ENCODE measurements at regions not wholly inside any gene's neighbourhood (a gene's known extent, or its start where the extent isn't known, plus 50 kb on each side); places are given as distances from the start of the nearest gene placed in this dataset.

DNA sequence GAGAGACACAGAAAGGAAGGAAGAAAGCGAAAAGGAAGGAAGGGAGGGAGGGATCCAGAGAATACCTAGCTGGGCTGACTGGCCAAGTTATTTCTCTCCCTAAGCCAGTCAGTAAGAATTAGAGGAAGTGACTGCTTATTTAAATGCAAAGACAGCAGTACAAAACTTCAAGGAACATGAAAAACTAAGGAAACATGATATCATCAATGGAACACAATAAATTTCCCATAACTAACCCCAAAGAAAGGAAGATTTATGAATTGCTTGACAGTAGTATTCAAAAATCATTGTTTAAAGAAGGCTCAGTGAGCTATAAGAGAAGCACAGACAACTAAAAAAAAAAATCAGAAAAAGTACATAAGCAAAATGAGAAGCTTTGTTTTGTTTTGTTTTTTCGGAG lies 252.3 kb upstream of the SASH1 start:
- DNase-seq (ENCODE audit: extremely low read depth in 1 of 11, low read depth in 9 of 11, low spot score in 4 of 11): no peak

- no peak for DNase-seq (ENCODE audit: extremely low read depth in 1 of 11, low read depth in 9 of 11, low spot score in 4 of 11)
These were observed 251.2 kb upstream of the SASH1 start for GRCh38 chr6:148091394-148091793.

DNA sequence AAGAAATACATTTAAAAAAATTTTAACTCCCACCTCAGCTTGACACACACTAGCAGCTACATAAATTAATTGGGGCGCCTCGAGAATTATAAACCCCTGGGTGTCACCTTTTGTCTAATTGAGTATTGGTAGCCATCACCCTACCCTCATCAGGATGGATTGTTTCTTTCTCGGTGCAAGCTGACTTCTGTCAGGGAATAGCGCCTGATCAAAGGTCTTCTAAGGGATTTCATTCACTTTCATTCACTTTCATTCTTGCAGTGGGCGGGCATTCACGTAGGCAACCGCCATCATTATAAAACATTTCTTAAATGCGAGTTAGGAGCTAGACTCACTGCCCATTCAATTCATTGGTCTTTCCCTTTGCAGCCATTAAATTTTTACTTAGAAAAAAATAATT lies 239.2 kb upstream of the SASH1 start:
- DNase-seq (ENCODE audit: extremely low read depth in 1 of 11, low read depth in 9 of 11, low spot score in 4 of 11): no peak

GRCh38 chr6:148104131-148104530 lies 238.5 kb upstream of the SASH1 start:
- DNase-seq (ENCODE audit: extremely low read depth in 1 of 11, low read depth in 9 of 11, low spot score in 4 of 11): no peak

DNA sequence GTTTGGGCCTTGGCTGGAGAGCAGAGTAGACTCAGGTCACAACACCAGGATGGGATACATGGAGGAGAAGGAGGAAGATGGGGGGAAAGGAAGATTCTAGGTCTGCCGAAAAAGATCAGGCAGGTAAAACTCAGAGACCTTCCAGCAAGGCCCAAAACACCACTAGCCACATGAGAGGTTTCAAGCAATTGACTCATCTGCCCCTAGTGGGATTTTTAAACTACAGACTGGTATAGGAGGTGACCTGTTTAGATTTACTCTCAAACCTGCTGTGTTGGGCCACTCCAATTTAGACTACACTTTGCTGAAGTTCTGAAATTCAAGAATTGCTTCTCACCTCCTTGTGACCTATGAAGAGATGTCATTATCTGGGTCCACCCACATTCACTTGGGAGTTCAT lies 236.9 kb upstream of the SASH1 start:
- no peak for DNase-seq (ENCODE audit: extremely low read depth in 1 of 11, low read depth in 9 of 11, low spot score in 4 of 11)

DNA sequence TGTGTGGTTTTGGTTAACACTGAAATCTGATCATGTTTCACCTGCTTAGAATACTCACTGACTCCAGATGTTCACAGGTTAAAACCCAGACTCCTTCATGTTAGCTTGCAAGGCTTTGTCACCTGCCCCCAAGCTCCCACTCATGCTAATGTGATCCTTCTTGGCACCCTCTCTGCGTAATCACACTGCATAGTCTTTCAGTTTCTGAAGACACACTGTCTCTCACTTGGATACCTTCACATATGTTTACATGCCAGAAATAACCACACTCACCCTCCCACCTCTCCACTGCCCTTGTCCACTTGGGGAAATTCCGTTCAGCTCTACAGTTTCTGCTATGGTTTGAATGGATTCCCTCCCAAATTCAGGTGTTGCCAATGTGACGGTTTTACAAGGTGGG lies 234.7 kb upstream of the SASH1 start:
- DNase-seq (ENCODE audit: extremely low read depth in 1 of 11, low read depth in 9 of 11, low spot score in 4 of 11): no peak

- DNase-seq (ENCODE audit: extremely low read depth in 1 of 11, low read depth in 9 of 11, low spot score in 4 of 11): peak in 8 of 11 donors; percentile 19 to 62 (median 31)
These were observed 232.9 kb upstream of the SASH1 start for GRCh38 chr6:148109732-148110131.

GRCh38 chr6:148110925-148111324 lies 231.7 kb upstream of the SASH1 start:
- DNase-seq (ENCODE audit: extremely low read depth in 1 of 11, low read depth in 9 of 11, low spot score in 4 of 11): no peak

DNA sequence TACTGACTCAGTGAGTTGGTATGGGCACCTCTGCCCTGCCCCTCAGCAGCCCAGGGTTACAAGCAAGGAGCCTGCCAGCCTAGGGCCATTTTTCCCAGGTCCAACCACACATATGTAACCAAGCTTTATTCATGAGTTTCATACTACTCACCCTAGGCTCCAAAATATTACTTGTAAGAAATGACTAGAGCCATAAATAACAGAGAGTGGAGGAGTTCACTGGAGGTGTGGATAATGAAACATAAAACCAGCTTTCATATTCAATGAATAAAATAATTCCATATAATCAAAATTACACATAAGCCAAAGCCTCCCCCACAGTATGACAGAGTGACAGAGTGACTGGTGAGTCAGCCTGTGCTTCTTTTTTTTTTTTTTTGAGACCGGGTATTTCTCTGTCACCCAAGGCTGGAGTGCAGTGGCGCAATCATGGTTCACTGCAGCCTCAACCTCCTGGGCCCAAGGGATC lies 229.8 kb upstream of the SASH1 start:
- no peak for DNase-seq (ENCODE audit: extremely low read depth in 1 of 11, low read depth in 9 of 11, low spot score in 4 of 11)

GRCh38 chr6:148116001-148116400 lies 226.6 kb upstream of the SASH1 start:
- DNase-seq (ENCODE audit: extremely low read depth in 1 of 11, low read depth in 9 of 11, low spot score in 4 of 11): no peak

GRCh38 chr6:148118244-148118643 lies 224.4 kb upstream of the SASH1 start:
- DNase-seq (ENCODE audit: extremely low read depth in 1 of 11, low read depth in 9 of 11, low spot score in 4 of 11): no peak

GRCh38 chr6:148128014-148128730 lies 214.5 kb upstream of the SASH1 start:
- no peak for DNase-seq (ENCODE audit: extremely low read depth in 1 of 11, low read depth in 9 of 11, low spot score in 4 of 11)

DNA sequence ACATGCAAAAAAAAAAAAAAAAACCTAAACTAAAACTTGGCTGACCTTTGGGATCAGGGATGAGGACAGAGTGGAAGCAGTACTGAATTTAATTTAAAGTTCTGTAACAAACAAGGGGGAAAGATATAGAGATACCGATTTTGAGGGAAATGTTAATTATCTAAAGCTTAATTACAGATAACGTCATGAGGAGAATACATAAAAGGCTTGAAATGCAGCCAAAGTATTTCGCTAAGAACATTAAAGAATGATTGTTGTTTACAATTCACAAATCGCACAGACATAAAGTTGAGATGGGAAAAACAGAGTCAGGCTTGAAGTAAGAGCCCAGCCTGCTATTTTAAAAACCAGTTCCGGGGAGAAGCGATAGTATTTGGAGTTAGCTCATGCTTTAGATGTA lies 208.0 kb upstream of the SASH1 start:
- no peak for DNase-seq (ENCODE audit: extremely low read depth in 1 of 11, low read depth in 9 of 11, low spot score in 4 of 11)

DNA sequence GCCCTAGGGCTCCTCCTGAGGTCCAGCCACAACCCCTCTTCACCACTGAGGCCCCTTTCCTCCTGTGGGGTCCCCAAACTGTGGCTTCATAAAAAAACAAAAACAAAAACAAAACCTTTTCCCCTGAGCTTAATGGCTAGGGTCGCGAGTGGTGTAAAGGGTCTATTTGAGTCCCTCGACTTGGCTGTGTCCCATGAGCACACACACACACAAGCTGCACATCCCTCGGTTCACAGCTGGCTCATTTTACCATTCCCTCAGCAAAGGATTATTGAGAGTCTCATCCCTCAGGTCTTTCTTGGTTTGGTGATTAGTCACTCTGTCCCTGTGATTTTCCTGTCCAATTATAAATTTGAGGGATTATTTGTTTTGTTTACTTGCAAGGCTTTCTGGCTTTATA lies 206.1 kb upstream of the SASH1 start:
- DNase-seq (ENCODE audit: extremely low read depth in 1 of 11, low read depth in 9 of 11, low spot score in 4 of 11): no peak

GRCh38 chr6:148137652-148138051 lies 205.0 kb upstream of the SASH1 start:
- DNase-seq (ENCODE audit: extremely low read depth in 1 of 11, low read depth in 9 of 11, low spot score in 4 of 11): no peak

GRCh38 chr6:148138573-148138972 lies 204.1 kb upstream of the SASH1 start:
- DNase-seq (ENCODE audit: extremely low read depth in 1 of 11, low read depth in 9 of 11, low spot score in 4 of 11): no peak

DNA sequence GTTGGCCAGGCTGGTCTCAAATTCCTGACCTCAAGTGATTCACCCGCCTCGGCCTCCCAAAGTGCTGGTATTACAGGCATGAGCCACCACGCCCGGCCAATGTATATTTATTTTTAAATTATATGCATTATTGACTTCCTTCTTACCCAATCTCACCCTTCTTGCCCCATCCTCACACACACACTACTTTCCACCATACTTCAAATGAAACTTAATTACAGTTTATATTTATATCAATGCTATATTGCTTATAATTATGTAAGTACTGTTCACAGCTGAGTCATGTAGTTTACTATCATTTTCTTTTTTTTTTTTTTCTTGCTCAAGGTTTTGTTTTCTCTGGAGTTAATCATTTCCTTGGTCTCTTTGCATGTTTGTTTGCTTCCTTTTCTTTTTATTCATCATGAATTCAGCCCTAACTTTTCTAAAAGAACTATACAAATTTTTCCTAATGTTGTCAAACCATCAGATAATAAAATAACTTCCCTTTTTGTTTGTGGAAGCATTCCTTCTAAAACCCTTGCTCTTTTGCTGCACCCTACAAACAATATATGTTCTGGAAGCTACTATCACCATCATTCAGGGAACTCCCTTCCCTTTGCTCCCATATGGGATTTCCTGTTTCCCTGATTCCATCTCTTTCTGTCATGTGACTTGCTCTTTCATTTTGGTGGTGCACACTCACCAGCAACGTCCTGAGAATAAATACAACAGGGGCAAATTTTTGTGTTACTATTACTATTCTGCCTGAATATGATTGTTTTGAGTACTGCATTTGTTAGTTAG lies 201.7 kb upstream of the SASH1 start:
- DNase-seq (ENCODE audit: extremely low read depth in 1 of 11, low read depth in 9 of 11, low spot score in 4 of 11): no peak

GRCh38 chr6:148142821-148143220 lies 199.8 kb upstream of the SASH1 start:
- DNase-seq (ENCODE audit: extremely low read depth in 1 of 11, low read depth in 9 of 11, low spot score in 4 of 11): no peak

- no peak for DNase-seq (ENCODE audit: extremely low read depth in 1 of 11, low read depth in 9 of 11, low spot score in 4 of 11)
These were observed 198.9 kb upstream of the SASH1 start for GRCh38 chr6:148143771-148144170.

DNA sequence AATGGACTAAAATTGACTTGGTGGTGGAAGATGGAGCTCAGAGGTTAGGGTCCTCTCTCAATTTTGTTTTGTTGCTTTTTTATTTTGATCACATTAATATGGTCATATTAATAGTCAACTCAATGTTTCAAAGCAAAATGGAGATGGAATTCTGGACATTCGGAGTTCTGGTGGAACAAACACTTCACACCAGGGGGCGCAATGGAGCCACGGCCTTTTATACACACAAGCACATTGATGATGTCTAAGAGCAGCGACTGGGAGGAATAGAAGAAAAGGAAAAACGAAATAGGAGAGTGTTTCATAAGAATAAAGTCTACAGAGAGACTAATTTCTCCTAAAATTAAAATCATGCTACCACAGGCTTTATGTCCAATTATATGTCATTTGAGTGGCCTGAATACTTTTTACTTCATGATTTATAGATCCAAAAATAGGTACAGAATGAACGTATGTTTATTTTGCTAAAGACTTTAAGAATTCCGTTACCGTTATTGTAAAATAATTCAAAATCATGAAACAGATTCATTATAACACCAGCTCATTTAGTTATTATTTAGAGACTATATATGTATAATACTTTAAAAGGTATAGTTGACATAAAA lies 197.6 kb upstream of the SASH1 start:
- DNase-seq (ENCODE audit: extremely low read depth in 1 of 11, low read depth in 9 of 11, low spot score in 4 of 11): peak in 9 of 11 donors; percentile 43 to 61 (median 50)

Data from renal cortex interstitium (tissue), 11 donors.